Right ventricle myocardium superior (tissue), 1 donor: ENCODE measurements at regions not wholly inside any gene's neighbourhood (a gene's known extent, or its start where the extent isn't known, plus 50 kb on each side); places are given as distances from the start of the nearest gene placed in this dataset.
"Not testable (repeated sequence)": the region's sequence is repeated elsewhere in the genome, so short reads cannot be mapped to it uniquely, and the experiment has no call there.

Source experiments
- ATAC-seq: fragments of 200-7000 bp; cut with Tn5 transposase; one replicate; pipeline ENCODE4 v1.9.1; 2020; ENCODE audit warnings: mild to moderate bottlenecking; ENCODE audit not compliant: poor library complexity
- DNase-seq: peaks from one replicate; pipeline ENCODE4 v3.0.0-alpha.2; 2020
- intact Hi-C: fragments of 100-400 bp; cut with DNase I; formaldehyde crosslinking; loops from one replicate; pipeline ENCODE4 v1.11.2; 2022
- donor health status: DM: no; HTN: yes; CAD: no; lungs with severe emphysema.

DNA sequence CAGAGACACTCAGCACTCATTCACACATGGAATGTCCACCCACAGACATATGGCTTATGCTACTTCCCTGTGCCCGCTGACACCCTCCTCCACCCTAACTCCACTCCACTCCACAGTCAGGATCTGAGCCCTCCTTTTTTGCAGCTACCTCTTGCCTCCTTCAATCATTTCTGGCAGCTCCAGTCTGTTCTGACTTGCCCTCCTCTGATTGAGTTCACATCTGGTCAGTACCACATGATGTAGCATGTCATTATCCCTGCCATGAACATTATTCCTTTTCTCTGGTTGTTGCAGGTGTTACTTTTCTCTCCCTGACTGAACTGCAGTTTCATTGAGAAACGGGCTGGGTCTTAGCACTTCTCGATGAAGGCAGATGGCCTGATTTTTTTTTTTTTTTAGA, 130.1 kb upstream of the EGR2 start:
- DNase-seq: no peak
- ATAC-seq: no peak
- intact Hi-C loops: no loop called here

GRCh38 chr10:62939698-62940097, 123.5 kb upstream of the EGR2 start:
- intact Hi-C loops: no loop called here
- ATAC-seq: no peak
- DNase-seq: no peak

GRCh38 chr10:62938672-62939071, 122.5 kb upstream of the EGR2 start:
- ATAC-seq: peak; percentile 65
- intact Hi-C loops: no loop called here

GRCh38 chr10:62937674-62938073, 121.5 kb upstream of the EGR2 start:
- intact Hi-C loops: no loop called here
- no peak for ATAC-seq
- DNase-seq: no peak

More at GRCh38 chr10:62938672-62939071, 122.5 kb upstream of the EGR2 start:
- DNase-seq: no peak

DNA sequence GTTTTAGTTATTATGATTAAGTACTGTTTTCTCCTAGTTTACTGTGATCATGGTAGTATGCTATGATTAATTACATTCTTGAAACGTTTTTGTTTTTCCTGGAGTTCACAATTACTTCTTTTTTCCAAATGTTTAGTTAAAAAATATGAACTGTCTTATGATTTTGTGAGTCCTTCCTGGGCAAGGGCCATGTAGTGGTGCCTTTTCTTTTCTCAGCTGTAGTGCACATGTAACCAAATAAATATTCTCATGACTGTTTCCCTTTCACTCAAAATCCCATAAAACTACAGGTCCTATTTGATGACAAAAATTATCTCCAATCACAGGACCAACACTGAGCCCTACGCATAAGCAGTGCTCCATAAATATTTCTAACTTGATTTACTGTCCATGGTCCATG, 118.9 kb upstream of the EGR2 start:
- ATAC-seq (no peak), DNase-seq (no peak)
- intact Hi-C loops: no loop called here

GRCh38 chr10:62934258-62934657, 118.1 kb upstream of the EGR2 start:
- intact Hi-C loops: no loop called here
- DNase-seq: no peak
- ATAC-seq: no peak

- DNase-seq, intact Hi-C loops, ATAC-seq: not testable (repeated sequence)
These were observed 112.6 kb upstream of the EGR2 start for GRCh38 chr10:62928763-62929162.

DNA sequence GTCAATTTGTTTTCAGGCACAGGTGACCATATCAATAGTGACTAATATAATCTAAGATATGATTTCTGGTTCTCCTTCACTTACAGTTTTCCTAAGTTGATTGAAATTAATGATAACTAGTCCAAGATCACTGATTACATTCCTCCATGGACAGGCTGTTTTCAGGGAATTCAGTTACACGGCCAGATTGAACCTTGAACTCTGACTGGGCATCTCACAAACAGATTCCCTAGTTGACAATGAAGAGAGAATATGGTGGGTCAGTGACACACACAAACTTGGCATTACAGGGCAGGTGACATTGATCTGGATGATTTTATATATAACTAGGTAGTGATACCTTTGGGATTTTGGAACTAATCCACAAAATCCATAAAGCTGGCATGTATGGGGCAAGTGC, 110.2 kb upstream of the EGR2 start:
- ATAC-seq (no peak), DNase-seq (no peak)
- intact Hi-C loops: no loop called here

- no peak for ATAC-seq
- intact Hi-C loops: no loop called here
- no peak for DNase-seq
These were observed 108.2 kb upstream of the EGR2 start for GRCh38 chr10:62924344-62924748.

DNA sequence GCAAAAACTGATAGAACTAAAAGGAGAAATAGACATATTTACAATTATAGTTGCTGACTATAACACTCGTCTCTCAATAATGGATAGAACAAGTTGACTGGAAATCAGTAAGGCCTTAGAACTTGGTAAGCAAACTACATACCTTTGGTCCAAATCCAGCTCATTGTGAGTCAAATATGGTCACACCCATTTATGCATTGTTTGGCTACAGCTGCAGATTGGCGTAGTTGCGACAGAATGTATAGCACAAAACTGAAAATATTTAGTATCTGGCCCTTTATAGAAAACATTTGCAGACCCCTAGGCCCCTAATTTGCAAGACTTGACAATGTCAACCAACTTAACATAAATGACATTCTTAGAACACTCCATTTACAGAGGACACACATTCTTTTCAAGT, 103.6 kb upstream of the EGR2 start:
- intact Hi-C loops: no loop called here
- ATAC-seq: no peak
- DNase-seq: no peak

GRCh38 chr10:62917475-62918238, 101.5 kb upstream of the EGR2 start:
- DNase-seq (no peak), ATAC-seq (no peak)
- intact Hi-C loops: no loop called here

DNA sequence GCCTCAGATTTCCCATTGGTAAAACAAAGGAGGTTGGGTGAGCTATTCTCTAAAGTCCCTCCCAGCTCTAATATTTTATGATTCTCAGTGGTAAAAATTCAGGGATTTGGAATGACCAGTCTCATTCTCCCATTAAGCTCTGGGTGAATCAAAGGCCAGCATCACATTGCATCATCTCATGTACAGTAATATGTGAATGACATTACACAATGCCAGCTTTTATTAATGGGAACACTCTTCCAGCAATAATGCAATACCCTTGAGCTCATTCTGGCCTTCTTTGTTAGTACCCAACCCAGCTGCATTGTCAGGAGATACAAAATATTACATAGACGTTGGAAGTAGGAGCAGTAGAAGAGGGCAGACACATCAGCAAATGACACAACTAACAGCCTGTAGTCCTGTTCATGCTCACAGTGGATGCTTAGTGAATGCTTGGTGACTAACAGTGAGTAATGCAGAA, 100.0 kb upstream of the EGR2 start:
- no peak for DNase-seq
- intact Hi-C loops: no loop called here
- peak; percentile 90 for ATAC-seq

DNA sequence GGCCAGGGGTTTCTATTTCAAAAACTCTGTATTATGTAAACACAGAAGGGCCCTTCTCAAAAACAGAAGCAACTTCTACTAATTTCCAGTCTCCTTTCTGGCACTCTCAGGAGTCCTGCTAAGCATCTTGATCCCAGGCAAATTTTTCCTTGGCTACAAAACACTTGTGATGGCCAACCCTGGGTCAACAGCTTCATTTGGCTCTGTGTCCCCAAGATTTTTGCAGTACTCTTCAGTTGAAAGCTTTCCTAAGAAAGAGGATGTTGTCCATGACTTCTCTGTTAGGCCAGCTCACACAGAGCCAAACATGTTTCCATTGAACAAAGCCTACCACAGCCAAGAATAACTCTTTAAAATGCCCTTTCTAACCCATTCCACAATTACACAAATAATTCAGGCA, 99.0 kb upstream of the EGR2 start:
- intact Hi-C loops: no loop called here
- peak; percentile 75 for ATAC-seq
- no peak for DNase-seq

GRCh38 chr10:62912086-62912485, 95.9 kb upstream of the EGR2 start:
- ATAC-seq: no peak
- no peak for DNase-seq
- intact Hi-C loops: no loop called here

- DNase-seq: no peak
- intact Hi-C loops: no loop called here
- no peak for ATAC-seq
These were observed 95.2 kb upstream of the EGR2 start for GRCh38 chr10:62911210-62911963.

DNA sequence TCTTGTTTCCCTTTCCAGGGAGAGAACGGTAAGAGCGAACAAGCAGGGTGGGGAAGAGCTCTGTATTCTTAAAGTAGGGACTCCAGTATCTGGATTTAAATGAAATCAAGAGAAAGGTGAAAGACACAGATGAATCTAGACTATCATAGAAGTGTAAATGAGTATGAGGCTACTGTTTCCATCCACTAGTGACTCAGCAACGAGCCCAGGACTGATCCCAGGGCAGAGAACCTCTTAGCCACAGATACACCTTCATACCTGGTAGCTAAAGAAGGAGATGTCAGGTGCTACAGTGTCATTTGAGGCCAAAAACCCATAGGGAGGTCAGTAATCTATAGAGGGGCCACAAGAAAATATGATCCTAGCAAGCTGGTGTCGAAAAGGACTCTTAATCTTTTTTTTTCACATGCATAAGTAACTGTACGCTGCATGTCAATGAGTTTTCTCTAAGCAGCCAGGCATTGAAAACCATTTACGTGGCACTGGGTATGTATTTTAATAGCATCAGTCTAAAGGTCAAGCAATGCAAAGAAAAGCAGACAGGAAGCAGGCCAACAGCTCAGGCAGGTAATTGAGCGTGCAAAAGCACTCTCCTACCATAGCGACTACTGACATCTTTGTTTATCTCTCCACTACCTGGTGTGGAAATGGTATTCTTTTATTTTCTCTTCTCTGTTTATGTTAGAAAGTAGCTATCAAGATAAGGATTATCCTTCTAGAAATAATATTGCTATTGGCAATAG, 91.5 kb upstream of the EGR2 start:
- DNase-seq (no peak), ATAC-seq (no peak)
- intact Hi-C loops: no loop called here

DNA sequence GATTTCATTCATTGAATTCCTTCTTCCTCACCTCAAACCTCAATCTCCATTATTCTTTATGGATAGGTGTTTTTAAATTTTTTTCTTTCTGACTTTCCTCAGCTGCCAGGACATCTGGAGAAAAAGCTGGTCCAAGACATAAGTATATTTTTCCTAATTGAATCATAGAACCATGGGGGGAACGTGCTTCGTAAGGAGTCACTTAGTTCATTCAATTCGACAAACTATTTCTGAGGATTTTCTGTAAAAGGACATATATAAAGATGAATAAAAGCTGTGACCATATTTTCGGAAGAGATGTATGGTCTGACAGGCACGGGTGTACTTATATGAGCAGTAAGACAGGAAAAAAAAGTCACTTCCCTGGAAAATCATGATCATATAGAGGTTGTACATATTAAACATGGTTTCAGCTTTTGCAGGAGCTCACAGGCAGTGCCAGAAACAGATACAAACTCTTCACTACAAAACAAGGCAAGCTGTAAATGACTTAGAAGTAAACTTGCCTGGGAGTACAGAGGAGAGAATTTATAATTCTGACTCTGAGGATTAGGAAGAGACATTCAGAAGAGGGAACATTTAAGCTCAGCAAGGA, 88.2 kb upstream of the EGR2 start:
- DNase-seq: no peak
- peak; percentile 11 for ATAC-seq
- intact Hi-C loops: no loop called here

- intact Hi-C loops: no loop called here
- no peak for DNase-seq
- peak; percentile 87 for ATAC-seq
These were observed 87.7 kb upstream of the EGR2 start for GRCh38 chr10:62903828-62904227.
